Tibial artery (tissue), 4 donors: ENCODE measurements at regions not wholly inside any gene's neighbourhood (a gene's known extent, or its start where the extent isn't known, plus 50 kb on each side); places are given as distances from the start of the nearest gene placed in this dataset.

Experiments used
- DNase-seq, 2 donors: peaks; one replicate each; pipeline ENCODE4 v3.0.0-alpha.2; 2019
- H3K27ac ChIP-seq, 2 donors: fragments of 200-600 bp; sonication (generic) in 1 of 2; 1 replicate in 1 of 2; 2 replicates in 1 of 2; pipeline ENCODE4 v1.5.1; 2018 to 2019; ENCODE audit warnings: mild to moderate bottlenecking in 1 of 2
- H3K27me3 ChIP-seq, 2 donors: fragments of 200-600 bp; sonication (generic) in 1 of 2; one replicate each; pipeline versions ENCODE4 v1.5.1 to v1.6.0; 2016 to 2019
- H3K36me3 ChIP-seq, 3 donors: fragments of 200-600 bp; sonication (generic) in 2 of 3; one replicate each; pipeline ENCODE4 v1.5.1; 2016 to 2019; ENCODE audit warnings: mild to moderate bottlenecking in 2 of 3
- H3K4me1 ChIP-seq, 4 donors: fragments of 200-600 bp; sonication (generic) in 2 of 4; 1 replicate in 3 of 4; 2 replicates in 1 of 4; pipeline ENCODE4 v1.5.1; 2016 to 2019
- H3K4me3 ChIP-seq, 2 donors: fragments of 200-600 bp; sonication (generic) in 1 of 2; 1 replicate in 1 of 2; 2 replicates in 1 of 2; pipeline ENCODE4 v1.5.1; 2018 to 2019; ENCODE audit warnings: mild to moderate bottlenecking in 2 of 2
- H3K9me3 ChIP-seq, 3 donors: fragments of 200-600 bp; sonication (generic) in 1 of 3; one replicate each; pipeline ENCODE4 v1.5.1; 2016 to 2019
- CTCF ChIP-seq, 2 experiments: fragments of 200-600 bp in 1 of 2; fragments of 450-650 bp in 1 of 2; IDR thresholded peaks; one replicate each; pipeline ENCODE4 v1.5.1; 2017 to 2019; ENCODE audit warnings: antibody characterized with exemption in 2 of 2, mild to moderate bottlenecking in 1 of 2, moderate library complexity in 1 of 2
- intact Hi-C: fragments of 100-400 bp; cut with DNase I; formaldehyde crosslinking; loops from one replicate; pipeline ENCODE4 v1.15.0; 2023; ENCODE audit warnings: low total_unique reads

- H3K27me3 ChIP-seq = peaks cover 0 to 14% of the 10 kb centered on the region in 2 donors
- no peak for DNase-seq
- H3K27ac ChIP-seq = no peak overlapping the region
- intact Hi-C loops = loop anchor here (1.0 kb wide), 1 partner anchor 152 kb away; no protein-coding TSS in a partner anchor
- TF ChIP-seq CTCF (IDR thresholded peaks at IDR 0.05) = no peak
- no peak overlapping the region for H3K4me3 ChIP-seq
- no peaks in the 10 kb centered on the region for H3K9me3 ChIP-seq
- peaks cover 0 to 24% (median 20%) of the 10 kb centered on the region in 4 donors for H3K4me1 ChIP-seq
- H3K36me3 ChIP-seq = no peaks in the 10 kb centered on the region
Observed at GRCh38 chr2:105521616-105522015, 122.8 kb upstream of the FHL2 start.

- Histone ChIP-seq H3K27me3 (peaks cover 0 to 12% of the 10 kb centered on the region in 2 donors), H3K9me3 (no peaks in the 10 kb centered on the region), H3K4me3 (no peak overlapping the region), H3K27ac (no peak overlapping the region), H3K4me1 (peaks cover 0 to 29% (median 24%) of the 10 kb centered on the region in 4 donors), H3K36me3 (no peaks in the 10 kb centered on the region)
- TF ChIP-seq CTCF (IDR thresholded peaks at IDR 0.05) = peak; percentile 52 to 76
- intact Hi-C loops = loop anchor here (1.0 kb wide), 1 partner anchor 152 kb away; no protein-coding TSS in a partner anchor
- DNase-seq = no peak
Observed at GRCh38 chr2:105521176-105521575, 122.3 kb upstream of the FHL2 start.

- DNase-seq = no peak
- no peak overlapping the region for H3K27ac ChIP-seq
- intact Hi-C loops = no loop called here
- no peaks in the 10 kb centered on the region for H3K27me3 ChIP-seq
- H3K4me1 ChIP-seq = peaks cover 0 to 41% (median 37%) of the 10 kb centered on the region in 4 donors
- H3K36me3 ChIP-seq = no peaks in the 10 kb centered on the region
- H3K9me3 ChIP-seq = no peaks in the 10 kb centered on the region
- H3K4me3 ChIP-seq = no peak overlapping the region
- TF ChIP-seq CTCF (IDR thresholded peaks at IDR 0.05) = no peak
Observed at GRCh38 chr2:105519516-105519915, 120.7 kb upstream of the FHL2 start.

GRCh38 chr2:105518897-105519296 lies 120.0 kb upstream of the FHL2 start:
- Histone ChIP-seq H3K36me3 (no peaks in the 10 kb centered on the region), H3K9me3 (no peaks in the 10 kb centered on the region), H3K4me1 (peaks cover 0 to 41% (median 37%) of the 10 kb centered on the region in 4 donors), H3K4me3 (no peak overlapping the region), H3K27me3 (no peaks in the 10 kb centered on the region), H3K27ac (no peak overlapping the region)
- TF ChIP-seq CTCF (IDR thresholded peaks at IDR 0.05) = no peak
- intact Hi-C loops = no loop called here
- no peak for DNase-seq

GRCh38 chr2:105517814-105518705 lies 119.2 kb upstream of the FHL2 start:
- no peaks in the 10 kb centered on the region for H3K36me3 ChIP-seq
- H3K9me3 ChIP-seq = no peaks in the 10 kb centered on the region
- H3K4me3 ChIP-seq = no peak overlapping the region
- intact Hi-C loops = no loop called here
- no peaks in the 10 kb centered on the region for H3K27me3 ChIP-seq
- DNase-seq = peak; percentile 72 to 91
- H3K27ac ChIP-seq = peak overlapping the region in 1 of 2 donors; percentile 40
- peaks cover 0 to 41% (median 37%) of the 10 kb centered on the region in 4 donors for H3K4me1 ChIP-seq
- no peak for TF ChIP-seq CTCF (IDR thresholded peaks at IDR 0.05)
